ENCODE measurements at regions not wholly inside any gene's neighbourhood (a gene's known extent, or its start where the extent isn't known, plus 50 kb on each side); places are given as distances from the start of the nearest gene placed in this dataset.

DNA sequence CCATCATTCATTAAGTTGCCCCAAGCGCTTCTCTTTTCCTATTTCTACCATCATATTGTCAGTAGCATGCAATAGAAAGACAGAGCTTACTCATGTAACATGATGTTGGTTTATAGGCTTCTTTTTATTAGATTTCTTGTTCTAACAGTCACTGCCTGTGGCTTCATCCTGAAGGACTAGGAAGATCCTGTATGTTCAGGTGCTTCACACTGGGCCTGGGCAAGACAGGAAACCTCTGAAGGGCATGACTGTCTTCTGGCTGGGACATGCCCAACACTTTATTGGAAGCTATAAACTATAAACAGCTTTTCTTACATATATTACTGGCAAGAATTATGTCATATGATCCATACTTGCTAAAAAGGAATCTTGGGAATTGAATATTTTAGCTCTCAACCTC is 258.4 kb upstream of the AKR1E2 start:
- intact Hi-C loops (cut with DNase I), result no loop called here
- no peak overlapping the region for H3K27ac ChIP-seq
- WGBS, 3 donors, result 97 to 100% (median 97%) methylated on average over 1 of the region's 1 CpG
- TF ChIP-seq CTCF (IDR thresholded peaks at IDR 0.05), result no peak
- TF ChIP-seq POLR2A (IDR thresholded peaks at IDR 0.05), result no peak
- no peak for TF ChIP-seq EP300 (IDR thresholded peaks at IDR 0.05)
- no peaks in the 10 kb centered on the region for H3K4me1 ChIP-seq (ENCODE audit: insufficient read depth)
- no peaks in the 10 kb centered on the region for H3K36me3 ChIP-seq
- no peaks in the 10 kb centered on the region for H3K9me3 ChIP-seq
- H3K27me3 ChIP-seq, result no peaks in the 10 kb centered on the region
- DNase-seq, result no peak
- H3K4me3 ChIP-seq, result no peak overlapping the region

DNA sequence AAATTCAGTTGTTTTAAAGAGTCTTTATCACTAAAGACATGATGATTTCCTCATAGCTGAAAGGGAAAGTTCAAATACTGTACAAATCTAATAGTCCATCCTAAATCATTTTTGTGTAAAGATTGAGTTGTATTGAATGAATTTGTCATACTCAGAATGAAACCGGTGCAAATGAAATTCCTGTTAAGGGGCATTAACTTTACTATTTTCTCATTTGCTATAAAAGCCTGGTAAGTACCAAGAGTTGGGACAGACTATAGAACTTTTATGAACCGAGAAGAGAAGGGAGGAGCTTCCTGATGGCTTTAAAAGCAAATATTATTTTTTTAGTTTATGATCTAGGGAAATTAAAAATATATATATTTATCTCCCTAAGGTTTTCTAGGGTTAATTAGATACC is 260.0 kb upstream of the AKR1E2 start:
- 78 to 83% (median 80%) methylated on average over 2 of the region's 2 CpGs for WGBS, 3 donors
- TF ChIP-seq CTCF (IDR thresholded peaks at IDR 0.05) (no peak), EP300 (IDR thresholded peaks at IDR 0.05) (no peak), POLR2A (IDR thresholded peaks at IDR 0.05) (no peak)
- H3K27me3 ChIP-seq, result no peaks in the 10 kb centered on the region
- H3K27ac ChIP-seq, result no peak overlapping the region
- DNase-seq, result no peak
- H3K4me1 ChIP-seq (ENCODE audit: insufficient read depth), result no peaks in the 10 kb centered on the region
- H3K4me3 ChIP-seq, result no peak overlapping the region
- H3K36me3 ChIP-seq, result no peaks in the 10 kb centered on the region
- intact Hi-C loops (cut with DNase I), result no loop called here
- no peaks in the 10 kb centered on the region for H3K9me3 ChIP-seq

DNA sequence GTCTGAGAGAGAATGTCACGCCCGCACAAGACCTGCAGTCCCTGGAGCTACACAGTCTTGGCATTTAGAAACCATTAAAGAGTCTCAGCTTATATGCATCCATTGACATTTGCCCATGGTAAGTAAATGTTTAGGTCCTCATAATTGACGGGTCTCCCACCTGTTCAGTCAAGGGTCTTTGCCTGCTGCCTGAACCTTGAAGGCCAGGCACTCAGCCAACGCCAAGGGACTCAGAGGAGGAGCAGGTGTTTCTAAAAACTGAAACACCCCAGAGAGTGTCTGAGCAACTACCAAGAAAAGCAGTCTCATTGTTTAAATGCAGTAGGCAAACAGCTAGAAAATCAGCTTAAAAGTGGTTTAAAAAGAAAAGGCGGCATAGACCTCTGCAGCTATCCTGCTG is 264.7 kb upstream of the AKR1E2 start:
- WGBS, 3 donors, result 92 to 95% (median 94%) methylated on average over 5 of the region's 5 CpGs

GRCh38 chr10:4557469-4557868 is 268.5 kb upstream of the AKR1E2 start:
- no peak for DNase-seq
- Histone ChIP-seq H3K27me3 (no peaks in the 10 kb centered on the region), H3K36me3 (no peaks in the 10 kb centered on the region), H3K4me3 (no peak overlapping the region), H3K9me3 (no peaks in the 10 kb centered on the region), H3K4me1 (ENCODE audit: insufficient read depth) (no peaks in the 10 kb centered on the region), H3K27ac (no peak overlapping the region)
- intact Hi-C loops (cut with DNase I), result no loop called here
- 93 to 96% (median 94%) methylated on average over 12 to 13 of the region's 13 CpGs for WGBS, 3 donors
- TF ChIP-seq CTCF (IDR thresholded peaks at IDR 0.05) (no peak), POLR2A (IDR thresholded peaks at IDR 0.05) (no peak), EP300 (IDR thresholded peaks at IDR 0.05) (no peak)

More for the DNA sequence above, 264.7 kb upstream of the AKR1E2 start:
- no peak overlapping the region for H3K27ac ChIP-seq
- H3K4me1 ChIP-seq (ENCODE audit: insufficient read depth), result no peaks in the 10 kb centered on the region
- no peaks in the 10 kb centered on the region for H3K36me3 ChIP-seq
- no peaks in the 10 kb centered on the region for H3K9me3 ChIP-seq
- H3K4me3 ChIP-seq, result no peak overlapping the region
- no peaks in the 10 kb centered on the region for H3K27me3 ChIP-seq
- TF ChIP-seq CTCF (IDR thresholded peaks at IDR 0.05) (no peak), EP300 (IDR thresholded peaks at IDR 0.05) (no peak), POLR2A (IDR thresholded peaks at IDR 0.05) (no peak)
- intact Hi-C loops (cut with DNase I), result no loop called here
- DNase-seq, result no peak

- Histone ChIP-seq H3K4me3 (no peak overlapping the region), H3K27me3 (no peaks in the 10 kb centered on the region), H3K36me3 (no peaks in the 10 kb centered on the region), H3K27ac (no peak overlapping the region), H3K4me1 (ENCODE audit: insufficient read depth) (no peaks in the 10 kb centered on the region), H3K9me3 (no peaks in the 10 kb centered on the region)
- intact Hi-C loops (cut with DNase I), result no loop called here
- DNase-seq, result no peak
- no peak for TF ChIP-seq POLR2A (IDR thresholded peaks at IDR 0.05)
- no peak for TF ChIP-seq EP300 (IDR thresholded peaks at IDR 0.05)
- no peak for TF ChIP-seq CTCF (IDR thresholded peaks at IDR 0.05)
Measured at GRCh38 chr10:4556527-4556926, 269.5 kb upstream of the AKR1E2 start.
